Right lobe of liver (tissue), 6 donors: ENCODE measurements at regions not wholly inside any gene's neighbourhood (a gene's known extent, or its start where the extent isn't known, plus 50 kb on each side); places are given as distances from the start of the nearest gene placed in this dataset.

ENCODE experiments used
- ATAC-seq, 4 donors: fragments of 200-7000 bp; cut with Tn5 transposase; one replicate each; pipeline ENCODE4 v1.9.1; 2020; ENCODE audit warnings: mild to moderate bottlenecking in 4 of 4, moderate library complexity in 4 of 4
- DNase-seq, 3 donors: peaks; one replicate each; pipeline ENCODE4 v3.0.0-alpha.2; 2020
- H3K27ac ChIP-seq, 3 donors: fragments of 200-600 bp; one replicate each; pipeline ENCODE4 v1.8.0; 2022
- H3K27me3 ChIP-seq, 2 donors: fragments of 200-600 bp; one replicate each; pipeline ENCODE4 v1.8.0; 2022
- H3K36me3 ChIP-seq, 4 donors: fragments of 200-600 bp; sonication (generic) in 1 of 4; one replicate each; pipeline versions ENCODE4 v1.5.1 to v1.8.0; 2017 to 2022; ENCODE audit warnings: control low read depth in 1 of 4
- H3K4me1 ChIP-seq, 4 donors: fragments of 200-600 bp; sonication (generic) in 1 of 4; one replicate each; pipeline versions ENCODE4 v1.5.1 to v1.8.0; 2017 to 2022; ENCODE audit warnings: control low read depth in 1 of 4
- H3K4me3 ChIP-seq, 3 donors: fragments of 200-600 bp; one replicate each; pipeline ENCODE4 v1.8.0; 2022
- H3K9me3 ChIP-seq, 4 donors: fragments of 200-600 bp; sonication (generic) in 1 of 4; one replicate each; pipeline versions ENCODE4 v1.5.1 to v1.8.0; 2017 to 2022; ENCODE audit warnings: control low read depth in 1 of 4
- POLR2A ChIP-seq: fragments of 450-650 bp; IDR thresholded peaks from one replicate; pipeline ENCODE4 v1.6.1; 2017; ENCODE audit warnings: antibody characterized with exemption, mild to moderate bottlenecking
- WGBS: methylation state at CpG from one replicate; pipeline ENCODE4 v1.1.6; 2018; ENCODE audit warnings: low coverage, low lambda C conversion rate; ENCODE audit not compliant: insufficient coverage; ENCODE audit errors: missing lambda C conversion rate; 5-methylcytosine and 5-hydroxymethylcytosine counted together
- intact Hi-C, 2 donors: fragments of 100-400 bp; cut with DNase I; formaldehyde crosslinking; loops; one replicate each; pipeline versions ENCODE4 v1.11.2 to v1.14.1; 2022
- TF ChIP-seq, protein P1 (sequence below), 4 donors: fragments of 200-600 bp in 3 of 4; fragments of 450-650 bp in 1 of 4; IDR thresholded peaks; one replicate each; pipeline versions ENCODE4 v1.5.1 to v1.8.0; 2016 to 2022; ENCODE audit warnings: antibody characterized with exemption in 4 of 4, mild to moderate bottlenecking in 2 of 4
- donor health status: DM: no; HTN: yes; CAD: no.
- donor health status: DM: no; HTN: no; CAD: no.
- donor health status: DM: no; HTN: no; CAD: no.
- donor health status: DM: no; HTN: yes; CAD: no.
- donor health status: DM: no; HTN: yes; CAD: no.

GRCh38 chr3:69505770-69506407 is 120.0 kb upstream of the FRMD4B start:
- intact Hi-C loops = no loop called here
- H3K4me3 ChIP-seq = no peak overlapping the region
- no peak for TF ChIP-seq POLR2A
- TF ChIP-seq, protein P1, sequence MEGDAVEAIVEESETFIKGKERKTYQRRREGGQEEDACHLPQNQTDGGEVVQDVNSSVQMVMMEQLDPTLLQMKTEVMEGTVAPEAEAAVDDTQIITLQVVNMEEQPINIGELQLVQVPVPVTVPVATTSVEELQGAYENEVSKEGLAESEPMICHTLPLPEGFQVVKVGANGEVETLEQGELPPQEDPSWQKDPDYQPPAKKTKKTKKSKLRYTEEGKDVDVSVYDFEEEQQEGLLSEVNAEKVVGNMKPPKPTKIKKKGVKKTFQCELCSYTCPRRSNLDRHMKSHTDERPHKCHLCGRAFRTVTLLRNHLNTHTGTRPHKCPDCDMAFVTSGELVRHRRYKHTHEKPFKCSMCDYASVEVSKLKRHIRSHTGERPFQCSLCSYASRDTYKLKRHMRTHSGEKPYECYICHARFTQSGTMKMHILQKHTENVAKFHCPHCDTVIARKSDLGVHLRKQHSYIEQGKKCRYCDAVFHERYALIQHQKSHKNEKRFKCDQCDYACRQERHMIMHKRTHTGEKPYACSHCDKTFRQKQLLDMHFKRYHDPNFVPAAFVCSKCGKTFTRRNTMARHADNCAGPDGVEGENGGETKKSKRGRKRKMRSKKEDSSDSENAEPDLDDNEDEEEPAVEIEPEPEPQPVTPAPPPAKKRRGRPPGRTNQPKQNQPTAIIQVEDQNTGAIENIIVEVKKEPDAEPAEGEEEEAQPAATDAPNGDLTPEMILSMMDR (IDR thresholded peaks at IDR 0.05) = no peak
- WGBS = 22% methylated on average over 7 of the region's 7 CpGs
- H3K27me3 ChIP-seq = no peaks in the 10 kb centered on the region
- no peak overlapping the region for H3K27ac ChIP-seq
- no peaks in the 10 kb centered on the region for H3K36me3 ChIP-seq
- ATAC-seq (peak; percentile 38 to 75 (median 58)), DNase-seq (no peak)
- no peaks in the 10 kb centered on the region for H3K9me3 ChIP-seq
- H3K4me1 ChIP-seq = no peaks in the 10 kb centered on the region

GRCh38 chr3:69504232-69504631 is 118.3 kb upstream of the FRMD4B start:
- Histone ChIP-seq H3K9me3 (no peaks in the 10 kb centered on the region), H3K27me3 (no peaks in the 10 kb centered on the region), H3K27ac (no peak overlapping the region), H3K36me3 (no peaks in the 10 kb centered on the region), H3K4me1 (no peaks in the 10 kb centered on the region), H3K4me3 (no peak overlapping the region)
- DNase-seq = no peak
- no peak for ATAC-seq
- intact Hi-C loops = no loop called here
- 44% methylated on average over 3 of the region's 3 CpGs for WGBS
- TF ChIP-seq, protein P1 (IDR thresholded peaks at IDR 0.05) = no peak

DNA sequence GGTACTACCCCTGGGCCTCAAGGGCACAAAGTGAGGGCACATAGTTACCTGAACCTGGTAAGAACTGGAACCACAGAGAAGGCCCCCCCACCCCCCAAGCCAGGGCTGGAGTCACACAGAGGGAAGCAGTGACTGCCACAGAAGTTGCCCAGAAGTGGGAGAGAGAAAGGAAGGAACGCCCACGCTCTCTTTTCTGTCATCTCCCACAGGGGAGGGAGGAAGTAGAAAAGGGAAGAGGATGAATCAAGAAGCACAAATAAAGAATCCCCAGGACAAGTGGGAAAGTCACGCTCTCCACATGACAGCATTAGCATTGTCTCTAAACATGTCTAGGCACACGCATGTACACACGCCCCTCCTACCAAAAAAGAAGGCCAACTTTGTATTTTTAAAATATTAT is 114.7 kb upstream of the FRMD4B start:
- Histone ChIP-seq H3K36me3 (no peaks in the 10 kb centered on the region), H3K27me3 (no peaks in the 10 kb centered on the region), H3K9me3 (no peaks in the 10 kb centered on the region), H3K4me1 (no peaks in the 10 kb centered on the region), H3K4me3 (no peak overlapping the region), H3K27ac (no peak overlapping the region)
- ATAC-seq = peak; percentile 36 to 82 (median 72)
- 60% methylated on average over 5 of the region's 5 CpGs for WGBS
- peak in 1 of 3 donors; percentile 28 for DNase-seq
- no peak for TF ChIP-seq POLR2A
- TF ChIP-seq, protein P1 (IDR thresholded peaks at IDR 0.05) = no peak
- intact Hi-C loops = no loop called here

- Histone ChIP-seq H3K27ac (no peak overlapping the region), H3K36me3 (no peaks in the 10 kb centered on the region), H3K27me3 (no peaks in the 10 kb centered on the region), H3K9me3 (no peaks in the 10 kb centered on the region), H3K4me3 (no peak overlapping the region), H3K4me1 (no peaks in the 10 kb centered on the region)
- DNase-seq (peak; percentile 42 to 53 (median 47)), ATAC-seq (peak; percentile 57 to 72 (median 67))
- intact Hi-C loops = no loop called here
- WGBS = 53% methylated on average over 7 of the region's 9 CpGs
- no peak for TF ChIP-seq POLR2A
- TF ChIP-seq, protein P1 (IDR thresholded peaks at IDR 0.05) = no peak
Observed at GRCh38 chr3:69499899-69500421, 114.1 kb upstream of the FRMD4B start.
